ENCODE measurements at regions not wholly inside any gene's neighbourhood (a gene's known extent, or its start where the extent isn't known, plus 50 kb on each side); places are given as distances from the start of the nearest gene placed in this dataset.

- DNase-seq (ENCODE audit: low read depth, low spot score) = no peak
- H3K4me3 ChIP-seq (ENCODE audit: low read depth, low read length) = no peak overlapping the region
- no peak for TF ChIP-seq CTCF (IDR thresholded peaks at IDR 0.05; ENCODE audit: insufficient read depth, low read length, missing control alignments)
- ChIA-PET POLR2A (no interaction called here), CTCF (no interaction called here)
These were observed 330.6 kb downstream of the SHANK2 start for GRCh38 chr11:70921804-70922203.

- DNase-seq (ENCODE audit: low read depth, low spot score) = no peak
- ChIA-PET CTCF (no interaction called here), POLR2A (no interaction called here)
- H3K4me3 ChIP-seq (ENCODE audit: low read depth, low read length) = no peak overlapping the region
- no peak for TF ChIP-seq CTCF (IDR thresholded peaks at IDR 0.05; ENCODE audit: insufficient read depth, low read length, missing control alignments)
These were observed 328.3 kb downstream of the SHANK2 start for GRCh38 chr11:70924108-70924507.

- no peak for DNase-seq (ENCODE audit: low read depth, low spot score)
- H3K4me3 ChIP-seq (ENCODE audit: low read depth, low read length) = no peak overlapping the region
- no peak for TF ChIP-seq CTCF (IDR thresholded peaks at IDR 0.05; ENCODE audit: insufficient read depth, low read length, missing control alignments)
- ChIA-PET CTCF (no interaction called here), POLR2A (no interaction called here)
These were observed 327.1 kb downstream of the SHANK2 start for GRCh38 chr11:70925238-70925637.

- DNase-seq (ENCODE audit: low read depth, low spot score) = no peak
- ChIA-PET POLR2A (no interaction called here), CTCF (no interaction called here)
These were observed 325.7 kb downstream of the SHANK2 start for GRCh38 chr11:70926543-70927201.

GRCh38 chr11:70928854-70929598, 323.4 kb downstream of the SHANK2 start:
- H3K4me3 ChIP-seq (ENCODE audit: low read depth, low read length) = no peak overlapping the region
- ChIA-PET CTCF (no interaction called here), POLR2A (no interaction called here)
- no peak for TF ChIP-seq CTCF (IDR thresholded peaks at IDR 0.05; ENCODE audit: insufficient read depth, low read length, missing control alignments)
- no peak for DNase-seq (ENCODE audit: low read depth, low spot score)

More at GRCh38 chr11:70926543-70927201, 325.7 kb downstream of the SHANK2 start:
- no peak for TF ChIP-seq CTCF (IDR thresholded peaks at IDR 0.05; ENCODE audit: insufficient read depth, low read length, missing control alignments)
- H3K4me3 ChIP-seq (ENCODE audit: low read depth, low read length) = no peak overlapping the region

GRCh38 chr11:70930215-70930614, 322.2 kb downstream of the SHANK2 start:
- CTCF ChIA-PET = no interaction called here
- POLR2A ChIA-PET = no interaction called here
- TF ChIP-seq CTCF (IDR thresholded peaks at IDR 0.05; ENCODE audit: insufficient read depth, low read length, missing control alignments) = no peak
- DNase-seq (ENCODE audit: low read depth, low spot score) = no peak
- no peak overlapping the region for H3K4me3 ChIP-seq (ENCODE audit: low read depth, low read length)

All from AG04449 (cell line).